Naive B cell (primary cell): ENCODE measurements at regions not wholly inside any gene's neighbourhood (a gene's known extent, or its start where the extent isn't known, plus 50 kb on each side); places are given as distances from the start of the nearest gene placed in this dataset.

Experiments
- ATAC-seq, 2 donors: fragments of 150-1000 bp; cut with Tn5 transposase; 2 replicates each; pipeline ENCODE4 v1.10.0; 2021; ENCODE audit warnings: low read depth in 2 of 2, mild to moderate bottlenecking in 2 of 2, moderate library complexity in 2 of 2
- DNase-seq: peaks from one replicate; pipeline ENCODE4 v3.0.0; 2022
- H3K27ac Mint-ChIP-seq, 6 donors: one replicate each; pipeline ENCODE4 v1.8.0; 2020 to 2022; ENCODE audit warnings: mild to moderate bottlenecking in 6 of 6, mixed read lengths in 6 of 6, moderate library complexity in 5 of 6, inconsistent platforms in 2 of 6
- H3K27me3 Mint-ChIP-seq, 3 donors: one replicate each; pipeline ENCODE4 v1.8.0; 2021 to 2022; ENCODE audit warnings: mixed read lengths in 3 of 3, mild to moderate bottlenecking in 1 of 3
- H3K36me3 Mint-ChIP-seq, 2 donors: one replicate each; pipeline ENCODE4 v1.8.0; 2020 to 2022; ENCODE audit warnings: mixed read lengths in 2 of 2, inconsistent platforms in 1 of 2, mild to moderate bottlenecking in 1 of 2
- H3K4me1 Mint-ChIP-seq, 3 donors: one replicate each; pipeline ENCODE4 v1.8.0; 2020 to 2022; ENCODE audit warnings: mixed read lengths in 3 of 3, inconsistent platforms in 1 of 3, mild to moderate bottlenecking in 1 of 3, moderate library complexity in 1 of 3
- H3K4me3 Mint-ChIP-seq, 8 donors: one replicate each; pipeline ENCODE4 v1.8.0; 2020 to 2022; ENCODE audit warnings: mild to moderate bottlenecking in 8 of 8, mixed read lengths in 8 of 8, moderate library complexity in 8 of 8, inconsistent platforms in 2 of 8
- H3K9me3 Mint-ChIP-seq, 7 donors: one replicate each; pipeline ENCODE4 v1.8.0; 2020 to 2022; ENCODE audit warnings: mixed read lengths in 7 of 7, mild to moderate bottlenecking in 5 of 7, inconsistent platforms in 2 of 7, moderate library complexity in 1 of 7

DNA sequence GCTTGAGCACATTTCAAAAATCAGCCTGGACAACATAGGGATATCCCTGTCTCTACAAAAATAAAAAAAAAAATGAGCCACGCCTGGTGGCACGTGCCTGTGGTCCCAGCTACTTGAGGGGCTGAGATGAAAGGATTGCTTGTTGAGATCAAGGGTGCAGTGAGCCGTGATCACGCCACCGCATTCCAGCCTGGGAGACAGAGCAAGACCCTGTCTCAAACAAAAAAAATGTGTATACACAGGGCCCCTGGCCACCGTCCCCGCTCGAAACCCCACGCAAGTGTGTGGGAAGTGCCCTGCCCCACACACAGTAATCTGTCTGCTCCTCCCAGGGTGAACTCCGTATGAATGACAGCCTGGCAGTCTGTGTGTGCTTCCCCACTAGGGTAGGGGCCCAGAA, 93.0 kb upstream of the RPL38 start:
- Mint-ChIP-seq H3K9me3 (peaks cover 0 to 10% (median 3%) of the 10 kb centered on the region in 7 donors), H3K4me3 (no peak overlapping the region), H3K27me3 (peaks cover 0 to 28% (median 23%) of the 10 kb centered on the region in 3 donors), H3K4me1 (peaks cover 0 to 2% (median 0%) of the 10 kb centered on the region in 3 donors), H3K27ac (no peak overlapping the region), H3K36me3 (no peaks in the 10 kb centered on the region)
- ATAC-seq (no peak), DNase-seq (no peak)

DNA sequence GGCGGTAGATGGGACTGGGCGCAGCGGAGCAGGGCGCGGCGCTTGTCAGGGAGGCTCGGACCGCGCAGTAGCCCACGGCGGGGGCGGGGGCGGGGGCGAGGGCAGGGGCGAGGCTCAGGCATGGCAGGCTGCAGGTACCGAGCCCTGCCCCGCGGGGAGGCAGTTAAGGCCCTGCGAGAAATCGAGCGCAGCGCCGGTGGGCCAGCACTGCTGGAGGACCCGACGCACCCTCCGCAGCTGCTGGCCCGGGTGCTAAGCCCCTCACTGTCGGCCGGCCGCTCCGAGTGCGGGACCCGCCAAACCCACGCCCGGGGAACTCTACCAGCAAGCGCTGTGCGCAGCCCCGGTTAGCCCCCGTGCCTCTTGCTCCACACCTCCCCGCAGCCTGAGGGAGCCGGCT, 90.2 kb upstream of the RPL38 start:
- peaks cover 0 to 10% (median 2%) of the 10 kb centered on the region in 7 donors for H3K9me3 Mint-ChIP-seq

GRCh38 chr17:74113952-74114351, 89.5 kb upstream of the RPL38 start:
- Mint-ChIP-seq H3K4me1 (no peaks in the 10 kb centered on the region), H3K4me3 (no peak overlapping the region), H3K27me3 (peaks cover 15 to 47% (median 37%) of the 10 kb centered on the region in 3 donors), H3K36me3 (no peaks in the 10 kb centered on the region), H3K27ac (peak overlapping the region in 1 of 6 donors; percentile 83), H3K9me3 (peaks cover 0 to 10% (median 2%) of the 10 kb centered on the region in 7 donors)
- no peak for DNase-seq
- ATAC-seq = no peak

More for the DNA sequence above, 90.2 kb upstream of the RPL38 start:
- Mint-ChIP-seq H3K36me3 (no peaks in the 10 kb centered on the region), H3K4me1 (no peaks in the 10 kb centered on the region), H3K27ac (no peak overlapping the region), H3K27me3 (peaks cover 15 to 42% (median 37%) of the 10 kb centered on the region in 3 donors), H3K4me3 (no peak overlapping the region)
- no peak for DNase-seq
- no peak for ATAC-seq

- Mint-ChIP-seq H3K9me3 (peaks cover 0 to 10% (median 2%) of the 10 kb centered on the region in 7 donors), H3K36me3 (no peaks in the 10 kb centered on the region), H3K27me3 (peaks cover 15 to 46% (median 39%) of the 10 kb centered on the region in 3 donors), H3K4me3 (no peak overlapping the region), H3K4me1 (no peaks in the 10 kb centered on the region), H3K27ac (no peak overlapping the region)
- ATAC-seq = no peak
- DNase-seq = no peak
Observed at GRCh38 chr17:74114881-74115470, 88.5 kb upstream of the RPL38 start.

- DNase-seq (no peak), ATAC-seq (no peak)
- peaks cover 15 to 51% (median 40%) of the 10 kb centered on the region in 3 donors for H3K27me3 Mint-ChIP-seq
- no peaks in the 10 kb centered on the region for H3K4me1 Mint-ChIP-seq
- no peaks in the 10 kb centered on the region for H3K36me3 Mint-ChIP-seq
- H3K9me3 Mint-ChIP-seq = peaks cover 0 to 10% (median 2%) of the 10 kb centered on the region in 7 donors
- H3K27ac Mint-ChIP-seq = peak overlapping the region in 1 of 6 donors; percentile 86
- peak overlapping the region in 1 of 8 donors; percentile 41 for H3K4me3 Mint-ChIP-seq
Observed at GRCh38 chr17:74115586-74115985, 87.9 kb upstream of the RPL38 start.

GRCh38 chr17:74116087-74116717, 87.3 kb upstream of the RPL38 start:
- DNase-seq (no peak), ATAC-seq (no peak)
- H3K27me3 Mint-ChIP-seq = peaks cover 19 to 57% (median 40%) of the 10 kb centered on the region in 3 donors
- H3K4me1 Mint-ChIP-seq = no peaks in the 10 kb centered on the region
- no peaks in the 10 kb centered on the region for H3K36me3 Mint-ChIP-seq
- no peak overlapping the region for H3K27ac Mint-ChIP-seq
- H3K9me3 Mint-ChIP-seq = peaks cover 0 to 10% (median 2%) of the 10 kb centered on the region in 7 donors
- no peak overlapping the region for H3K4me3 Mint-ChIP-seq

DNA sequence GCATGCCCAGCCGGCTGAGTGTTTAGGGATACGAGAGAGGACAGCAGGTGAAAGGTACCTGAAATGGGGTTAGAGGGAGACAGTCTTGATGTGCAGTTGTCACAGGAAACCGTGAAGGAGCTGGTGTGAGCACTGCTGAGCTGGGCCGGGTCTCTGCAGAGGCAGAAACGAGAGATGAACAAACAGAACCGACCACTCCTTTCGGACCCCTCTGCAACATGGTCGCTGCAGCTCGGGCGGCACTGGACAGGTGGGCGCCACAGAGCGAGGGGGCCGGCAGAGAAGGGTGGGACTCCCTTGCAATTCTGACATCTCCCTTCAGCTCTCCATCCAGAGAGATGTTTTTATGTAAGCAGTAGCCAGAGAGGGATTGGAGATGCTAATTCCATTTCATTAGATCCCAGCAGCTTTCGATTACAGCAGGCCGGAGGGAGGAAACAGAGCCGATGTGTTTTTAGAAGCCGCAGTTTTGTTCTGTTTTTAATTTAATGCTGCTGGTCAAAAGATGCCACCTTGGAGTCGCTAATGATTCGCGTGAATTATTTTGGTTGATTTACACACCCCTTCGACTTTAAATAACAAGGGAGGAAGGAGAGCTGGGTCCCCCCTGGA, 86.3 kb upstream of the RPL38 start:
- DNase-seq (no peak), ATAC-seq (no peak)
- Mint-ChIP-seq H3K4me1 (no peaks in the 10 kb centered on the region), H3K4me3 (no peak overlapping the region), H3K27ac (no peak overlapping the region), H3K36me3 (no peaks in the 10 kb centered on the region), H3K9me3 (peaks cover 4 to 11% (median 4%) of the 10 kb centered on the region in 7 donors), H3K27me3 (peaks cover 19 to 62% (median 46%) of the 10 kb centered on the region in 3 donors)

DNA sequence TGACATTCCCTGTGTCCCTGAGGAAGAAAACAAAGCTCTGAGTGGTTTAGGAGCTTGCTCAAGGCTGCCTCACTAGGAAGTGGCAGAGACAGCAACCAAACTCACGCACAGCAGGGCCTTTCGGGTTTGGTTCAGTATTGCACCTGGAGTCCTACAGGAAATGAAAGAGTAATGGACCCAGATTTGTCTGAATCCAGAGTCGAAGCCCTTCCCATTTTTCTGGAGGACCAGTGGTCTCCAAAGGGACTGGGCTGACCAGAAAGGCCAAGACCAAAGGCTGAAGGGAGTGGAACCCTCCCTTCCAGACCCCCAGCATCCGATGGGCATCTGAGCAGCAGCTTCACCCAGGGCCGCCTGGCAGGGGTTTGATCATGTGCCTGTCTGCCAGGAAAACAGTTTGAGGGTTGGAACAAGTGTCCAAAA, 85.5 kb upstream of the RPL38 start:
- DNase-seq (no peak), ATAC-seq (no peak)
- peaks cover 4 to 6% (median 4%) of the 10 kb centered on the region in 7 donors for H3K9me3 Mint-ChIP-seq
- H3K36me3 Mint-ChIP-seq = no peaks in the 10 kb centered on the region
- H3K27ac Mint-ChIP-seq = peak overlapping the region in 1 of 6 donors; percentile 48
- peaks cover 20 to 70% (median 52%) of the 10 kb centered on the region in 3 donors for H3K27me3 Mint-ChIP-seq
- no peak overlapping the region for H3K4me3 Mint-ChIP-seq
- no peaks in the 10 kb centered on the region for H3K4me1 Mint-ChIP-seq

- peak overlapping the region in 1 of 8 donors; percentile 56 for H3K4me3 Mint-ChIP-seq
- no peaks in the 10 kb centered on the region for H3K36me3 Mint-ChIP-seq
- no peak for ATAC-seq
- H3K27me3 Mint-ChIP-seq = peaks cover 24 to 75% (median 56%) of the 10 kb centered on the region in 3 donors
- H3K27ac Mint-ChIP-seq = no peak overlapping the region
- no peak for DNase-seq
- peaks cover 4 to 6% (median 4%) of the 10 kb centered on the region in 7 donors for H3K9me3 Mint-ChIP-seq
- no peaks in the 10 kb centered on the region for H3K4me1 Mint-ChIP-seq
Observed at GRCh38 chr17:74118504-74118903, 85.0 kb upstream of the RPL38 start.

GRCh38 chr17:74119049-74119580, 84.4 kb upstream of the RPL38 start:
- no peak for ATAC-seq
- Mint-ChIP-seq H3K4me3 (no peak overlapping the region), H3K4me1 (no peaks in the 10 kb centered on the region), H3K36me3 (no peaks in the 10 kb centered on the region), H3K27me3 (peaks cover 28 to 75% (median 56%) of the 10 kb centered on the region in 3 donors), H3K9me3 (peaks cover 2 to 6% (median 4%) of the 10 kb centered on the region in 7 donors), H3K27ac (no peak overlapping the region)
- no peak for DNase-seq

DNA sequence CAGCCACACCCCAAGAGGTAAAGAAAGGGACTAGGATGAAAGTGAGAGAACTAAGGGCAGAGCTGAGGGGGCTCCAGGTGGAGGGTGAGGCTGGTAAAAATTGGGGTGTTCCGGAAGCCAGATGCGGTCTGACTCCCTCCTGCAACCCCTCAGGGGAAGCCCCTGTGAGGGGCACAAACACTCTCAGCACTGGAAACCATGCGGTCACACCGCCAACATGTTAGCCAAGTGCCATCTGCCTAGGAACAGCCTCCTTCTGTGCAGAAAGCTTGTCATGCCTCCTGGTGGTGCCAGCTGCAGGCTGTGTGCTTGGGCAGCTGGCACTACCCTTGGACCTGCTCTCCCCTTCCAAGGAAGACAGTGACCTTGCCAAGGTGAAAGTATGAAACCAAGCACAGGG, 83.5 kb upstream of the RPL38 start:
- no peaks in the 10 kb centered on the region for H3K4me1 Mint-ChIP-seq
- H3K27me3 Mint-ChIP-seq = peaks cover 32 to 79% (median 59%) of the 10 kb centered on the region in 3 donors
- no peak overlapping the region for H3K27ac Mint-ChIP-seq
- no peak overlapping the region for H3K4me3 Mint-ChIP-seq
- H3K9me3 Mint-ChIP-seq = peaks cover 2 to 6% (median 4%) of the 10 kb centered on the region in 7 donors
- no peaks in the 10 kb centered on the region for H3K36me3 Mint-ChIP-seq
- no peak for ATAC-seq
- DNase-seq = no peak

GRCh38 chr17:74123350-74123749, 80.1 kb upstream of the RPL38 start:
- Mint-ChIP-seq H3K4me1 (peaks cover 0 to 5% (median 0%) of the 10 kb centered on the region in 3 donors), H3K27ac (no peak overlapping the region), H3K36me3 (peaks cover 0 to 13% of the 10 kb centered on the region in 2 donors), H3K27me3 (peaks cover 32 to 73% (median 69%) of the 10 kb centered on the region in 3 donors), H3K4me3 (no peak overlapping the region), H3K9me3 (peaks cover 2 to 14% (median 8%) of the 10 kb centered on the region in 7 donors)
- DNase-seq (no peak), ATAC-seq (no peak)

- ATAC-seq (no peak), DNase-seq (no peak)
- H3K27me3 Mint-ChIP-seq = peaks cover 35 to 73% (median 65%) of the 10 kb centered on the region in 3 donors
- no peak overlapping the region for H3K27ac Mint-ChIP-seq
- H3K4me1 Mint-ChIP-seq = peaks cover 0 to 5% (median 0%) of the 10 kb centered on the region in 3 donors
- peaks cover 2 to 14% (median 8%) of the 10 kb centered on the region in 7 donors for H3K9me3 Mint-ChIP-seq
- peaks cover 0 to 13% of the 10 kb centered on the region in 2 donors for H3K36me3 Mint-ChIP-seq
- H3K4me3 Mint-ChIP-seq = no peak overlapping the region
Observed at GRCh38 chr17:74123866-74124444, 79.5 kb upstream of the RPL38 start.
